HCT116 (cell line): ENCODE measurements at regions not wholly inside any gene's neighbourhood (a gene's known extent, or its start where the extent isn't known, plus 50 kb on each side); places are given as distances from the start of the nearest gene placed in this dataset.

ENCODE experiments used
- ATAC-seq: fragments of 200-7000 bp; cut with Tn5 transposase; 2 replicates; pipeline ENCODE4 v1.9.1; 2020; ENCODE audit warnings: mild to moderate bottlenecking, moderate library complexity
- BruUV-seq: library from RNA; stranded (reverse); fragments of 400-500 nt; replicated peaks from 2 replicates; lab custom pipeline; 2021; lab: Mats Ljungman, UMichigan
- CTCF ChIA-PET: fragments of 300-600 bp; sonication (Branson Sonifier 250); formaldehyde crosslinking; loops from one replicate; lab custom pipeline; 2021; ENCODE audit warnings: antibody characterized with exemption; lab: Charles Lee
- POLR2A ChIA-PET: fragments of 300-600, 350-600 bp; sonication (Branson Sonifier 250); formaldehyde crosslinking; loops from one replicate; lab custom pipeline; 2021; ENCODE audit warnings: antibody characterized with exemption; lab: Charles Lee
- RAD21 ChIA-PET, 2 experiments: fragments of 300-600 bp; sonication (Branson Sonifier 250); formaldehyde crosslinking; loops; one replicate each; lab custom pipeline; 2023; ENCODE audit warnings: low total read pairs in 2 of 2; ENCODE audit not compliant: uncharacterized antibody in 2 of 2, unreplicated experiment in 2 of 2, low non-redundant PET in 1 of 2; lab: Charles Lee
- DNase-seq: peaks from one replicate; pipeline ENCODE4 v3.0.0-alpha.2; 2010; ENCODE audit warnings: low read depth, low spot score
- H2AFZ ChIP-seq: fragments of 200-600 bp; shearing (Covaris generic), sonication (generic); 2 replicates; pipeline ENCODE4 v1.6.1; 2017; ENCODE audit warnings: low read depth, mixed run types, mixed read lengths, antibody characterized with exemption, low read length; ENCODE audit not compliant: poor library complexity, severe bottlenecking
- H3K27ac ChIP-seq: 2 replicates; pipeline ENCODE4 v1.5.1; 2012; ENCODE audit warnings: low read depth, low read length
- H3K27me3 ChIP-seq: fragments of 200-600 bp; sonication (generic); 2 replicates; pipeline ENCODE4 v1.6.1; 2016; ENCODE audit warnings: mixed run types, low read length, mixed read lengths; ENCODE audit not compliant: insufficient read depth
- H3K36me3 ChIP-seq, 2 experiments: fragments of 200-500 bp in 1 of 2; fragments of 200-600 bp in 1 of 2; sonication (Bioruptor generic) in 1 of 2; sonication (generic) in 1 of 2; 2 replicates each; pipeline versions ENCODE4 v1.5.1 to v1.6.1; 2014 to 2016; ENCODE audit warnings: low read length in 2 of 2, inconsistent platforms in 1 of 2, mixed read lengths in 1 of 2, mixed run types in 1 of 2; ENCODE audit not compliant: insufficient read depth in 2 of 2, control insufficient read depth in 1 of 2
- H3K4me1 ChIP-seq, 2 experiments: fragments of 200-600 bp in 1 of 2; sonication (generic) in 1 of 2; 2 replicates each; pipeline versions ENCODE4 v1.5.1 to v1.6.1; 2012 to 2017; ENCODE audit warnings: low read length in 2 of 2, inconsistent platforms in 1 of 2, mild to moderate bottlenecking in 1 of 2, mixed read lengths in 1 of 2, mixed run types in 1 of 2, moderate library complexity in 1 of 2; ENCODE audit not compliant: insufficient read depth in 2 of 2, control insufficient read depth in 1 of 2
- H3K4me2 ChIP-seq: fragments of 200-600 bp; sonication (generic); 2 replicates; pipeline ENCODE4 v1.6.1; 2017; ENCODE audit warnings: mixed run types, low read length, mixed read lengths
- H3K4me3 ChIP-seq, 2 experiments: fragments of 200-600 bp in 1 of 2; sonication (generic) in 1 of 2; replicated peaks in 1 of 2; 2 replicates each; pipeline ENCODE4 v1.5.1; 2011 to 2016; ENCODE audit warnings: low read length in 2 of 2, control low read depth in 1 of 2, low read depth in 1 of 2, mild to moderate bottlenecking in 1 of 2, mixed read lengths in 1 of 2, mixed run types in 1 of 2
- H3K79me2 ChIP-seq: fragments of 200-600 bp; sonication (generic); 2 replicates; pipeline ENCODE4 v1.6.1; 2017; ENCODE audit warnings: mild to moderate bottlenecking, mixed run types, low read length, moderate library complexity, mixed read lengths; ENCODE audit not compliant: insufficient read depth
- H3K9ac ChIP-seq: fragments of 200-600 bp; sonication (generic); 2 replicates; pipeline ENCODE4 v1.6.1; 2016; ENCODE audit warnings: low read length, mixed read lengths
- H3K9me2 ChIP-seq: fragments of 200-600 bp; sonication (generic), shearing (Covaris generic); 2 replicates; pipeline ENCODE4 v1.6.1; 2017; ENCODE audit warnings: mixed run types, mild to moderate bottlenecking, moderate library complexity; ENCODE audit not compliant: insufficient read depth
- H3K9me3 ChIP-seq, 2 experiments: fragments of 200-500 bp in 1 of 2; fragments of 200-600 bp in 1 of 2; sonication (Bioruptor generic) in 1 of 2; sonication (generic) in 1 of 2; 2 replicates each; pipeline ENCODE4 v1.6.1; 2014 to 2017; ENCODE audit warnings: low read length in 2 of 2, mixed read lengths in 2 of 2, inconsistent platforms in 1 of 2, low read depth in 1 of 2, mild to moderate bottlenecking in 1 of 2, mixed run types in 1 of 2, moderate library complexity in 1 of 2; ENCODE audit not compliant: control insufficient read depth in 1 of 2, insufficient read depth in 1 of 2
- H4K20me1 ChIP-seq: fragments of 200-600 bp; sonication (generic), shearing (Covaris generic); 2 replicates; pipeline ENCODE4 v1.6.1; 2017; ENCODE audit warnings: mixed run types, mild to moderate bottlenecking, moderate library complexity; ENCODE audit not compliant: insufficient read depth
- CBX3 ChIP-seq: IDR thresholded peaks from 2 replicates; pipeline ENCODE4 v1.6.1; 2012; ENCODE audit warnings: low read depth
- CEBPB ChIP-seq: IDR thresholded peaks from 2 replicates; pipeline ENCODE4 v1.6.1; 2012; ENCODE audit warnings: low read depth
- EZH2 ChIP-seq: fragments of 200-600 bp; sonication (generic); IDR thresholded peaks from 2 replicates; pipeline ENCODE4 v1.6.1; 2017; ENCODE audit warnings: antibody characterized with exemption, mixed run types
- FOSL1 ChIP-seq: IDR thresholded peaks from 2 replicates; pipeline ENCODE4 v1.6.1; 2012; ENCODE audit warnings: low read depth
- JUND ChIP-seq: IDR thresholded peaks from 2 replicates; pipeline ENCODE4 v1.6.1; 2012
- RAD21 ChIP-seq: IDR thresholded peaks from 2 replicates; pipeline ENCODE4 v1.6.1; 2012; ENCODE audit warnings: low read depth, mild to moderate bottlenecking
- SIN3A ChIP-seq: IDR thresholded peaks from 2 replicates; pipeline ENCODE4 v1.6.1; 2012; ENCODE audit warnings: low read depth
- SRF ChIP-seq: IDR thresholded peaks from 2 replicates; pipeline ENCODE4 v1.6.1; 2012; ENCODE audit warnings: low read depth
- TCF7L2 ChIP-seq: IDR thresholded peaks from 2 replicates; pipeline ENCODE4 v1.7.0; 2011; ENCODE audit warnings: borderline replicate concordance, inconsistent platforms; ENCODE audit not compliant: insufficient read depth, insufficient read length; ENCODE audit errors: extremely low read depth
- ZBTB33 ChIP-seq: IDR thresholded peaks from 2 replicates; pipeline ENCODE4 v1.6.1; 2011; ENCODE audit warnings: mild to moderate bottlenecking, low read length, moderate library complexity; ENCODE audit not compliant: insufficient replicate concordance; ENCODE audit errors: extremely low read depth
- intact Hi-C: fragments of 100-400 bp; cut with micrococcal nuclease; formaldehyde crosslinking; loops from 2 replicates; pipeline ENCODE4 v1.10.0; 2022
- TF ChIP-seq, protein P1 (sequence below): IDR thresholded peaks from 2 replicates; pipeline ENCODE4 v1.6.1; 2012
- TF ChIP-seq, protein P2 (sequence below): IDR thresholded peaks from 2 replicates; pipeline ENCODE4 v1.6.1; 2012

DNA sequence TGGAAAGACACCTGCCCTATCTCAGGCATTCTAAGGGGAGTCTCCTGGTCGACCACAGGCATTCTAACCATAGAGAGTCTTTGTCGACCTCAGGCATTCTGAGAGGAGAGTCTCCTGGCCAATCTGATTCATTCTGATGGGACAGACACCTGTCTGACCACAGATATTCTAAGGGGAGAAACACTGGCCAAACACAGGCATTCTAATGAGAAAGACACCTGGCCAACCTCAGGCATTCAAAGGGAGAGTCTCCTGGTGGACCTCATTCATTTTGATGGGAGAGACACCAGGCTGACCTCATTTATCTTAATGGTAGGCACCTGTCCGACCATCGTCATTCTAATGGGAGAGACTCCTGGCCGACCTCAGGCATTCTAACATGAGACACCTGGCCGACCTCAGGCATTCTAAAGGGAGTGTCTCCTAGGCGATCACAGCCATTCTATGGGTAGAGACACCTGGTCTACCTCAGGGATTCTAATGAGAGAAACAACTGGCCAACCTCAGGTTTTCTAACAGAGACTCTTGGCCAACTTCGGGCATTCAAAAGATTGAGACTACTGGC lies 1351.5 kb downstream of the UQCRFS1 start:
- no peaks in the 10 kb centered on the region for H3K27me3 ChIP-seq
- BruUV-seq, result no TSS peak
- no peaks in the 10 kb centered on the region for H4K20me1 ChIP-seq
- no peaks in the 10 kb centered on the region for H3K36me3 ChIP-seq
- intact Hi-C loops, result no loop called here
- H3K9me3 ChIP-seq, result peaks cover 0 to 7% of the 10 kb centered on the region in 2 experiments; a peak in 2 of 4 replicates
- ChIA-PET CTCF (no interaction called here), POLR2A (no interaction called here), RAD21 (no interaction called here)
- no peaks in the 10 kb centered on the region for H3K4me1 ChIP-seq
- no peak for DNase-seq
- H3K4me2 ChIP-seq, result no peak overlapping the region
- no peaks in the 10 kb centered on the region for H3K79me2 ChIP-seq
- H3K9ac ChIP-seq, result no peak overlapping the region
- no peaks in the 10 kb centered on the region for H3K9me2 ChIP-seq
- no peak for ATAC-seq
- TF ChIP-seq SRF (no peak), CBX3 (no peak), FOSL1 (no peak), EZH2 (no peak), SIN3A (no peak), JUND (no peak), RAD21 (no peak), ZBTB33 (no peak), CEBPB (no peak), TCF7L2 (no peak)
- TF ChIP-seq, protein P1, sequence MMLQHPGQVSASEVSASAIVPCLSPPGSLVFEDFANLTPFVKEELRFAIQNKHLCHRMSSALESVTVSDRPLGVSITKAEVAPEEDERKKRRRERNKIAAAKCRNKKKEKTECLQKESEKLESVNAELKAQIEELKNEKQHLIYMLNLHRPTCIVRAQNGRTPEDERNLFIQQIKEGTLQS, result no peak
- TF ChIP-seq, protein P2, sequence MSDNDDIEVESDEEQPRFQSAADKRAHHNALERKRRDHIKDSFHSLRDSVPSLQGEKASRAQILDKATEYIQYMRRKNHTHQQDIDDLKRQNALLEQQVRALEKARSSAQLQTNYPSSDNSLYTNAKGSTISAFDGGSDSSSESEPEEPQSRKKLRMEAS, result no peak
- no peak overlapping the region for H2AFZ ChIP-seq
- H3K27ac ChIP-seq, result no peak overlapping the region
- H3K4me3 ChIP-seq, result no peak overlapping the region
